SK-N-DZ (cell line): ENCODE measurements at regions not wholly inside any gene's neighbourhood (a gene's known extent, or its start where the extent isn't known, plus 50 kb on each side); places are given as distances from the start of the nearest gene placed in this dataset.

Experiments used
- DNase-seq: peaks from one replicate; pipeline ENCODE4 v3.0.0-alpha.2; 2015; ENCODE audit warnings: low spot score
- small RNA-seq, 2 experiments: library from RNA; depleted of rRNA; stranded (forward); fragments of <200 nt; gene quantifications; one replicate each; pipeline ENCODE3, GENCODE V24; 2014

- no peak for DNase-seq
Measured at GRCh38 chr5:34585601-34586104, 70.5 kb upstream of the RAI14 start.

- DNase-seq = no peak
Measured at GRCh38 chr5:34586117-34586885, 69.8 kb upstream of the RAI14 start.

- no peak for DNase-seq
Measured at GRCh38 chr5:34587355-34588241, 68.5 kb upstream of the RAI14 start.

- no peak for DNase-seq
Measured at GRCh38 chr5:34589832-34590231, 66.3 kb upstream of the RAI14 start.

- DNase-seq = no peak
Measured at GRCh38 chr5:34591723-34592122, 64.4 kb upstream of the RAI14 start.

- no peak for DNase-seq
Measured at GRCh38 chr5:34597034-34598027, 58.8 kb upstream of the RAI14 start.

- DNase-seq = no peak
Measured at GRCh38 chr5:34598177-34598794, 57.8 kb upstream of the RAI14 start.

- no peak for DNase-seq
Measured at GRCh38 chr5:34599471-34600117, 56.5 kb upstream of the RAI14 start.

- DNase-seq = no peak
Measured at GRCh38 chr5:34600118-34600493, 56.0 kb upstream of the RAI14 start.

GRCh38 chr5:34603378-34603777, 52.8 kb upstream of the RAI14 start:
- DNase-seq = no peak

GRCh38 chr5:34604119-34604675, 51.9 kb upstream of the RAI14 start:
- no peak for DNase-seq

GRCh38 chr5:34606101-34606500, 50.0 kb upstream of the RAI14 start:
- DNase-seq = no peak

Small RNA genes lying in the stretch of these regions (small RNA-seq; reads per million reads assigned to genes)
- gene AC139792.3 = 0 reads per million in 2 experiments
